Pancreas (tissue), 10 donors: ENCODE measurements at regions not wholly inside any gene's neighbourhood (a gene's known extent, or its start where the extent isn't known, plus 50 kb on each side); places are given as distances from the start of the nearest gene placed in this dataset.
"Not testable (repeated sequence)": the region's sequence is repeated elsewhere in the genome, so short reads cannot be mapped to it uniquely, and the experiment has no call there.

ENCODE experiments used
- ATAC-seq, 4 donors: fragments of 200-7000 bp; cut with Tn5 transposase; one replicate each; pipeline versions ENCODE4 v1.8.0 to v1.9.1; 2020; ENCODE audit warnings: mild to moderate bottlenecking in 4 of 4, moderate library complexity in 4 of 4
- DNase-seq, 6 donors: peaks; one replicate each; pipeline ENCODE4 v3.0.0-alpha.2; 2020
- FAIRE-seq: peaks from 2 replicates; lab custom pipeline; 2012; peaks lifted over from hg19 to GRCh38; lab: Jason Lieb, UNC
- H3K27ac ChIP-seq, 4 donors: fragments of 200-600 bp; sonication (generic); 1 replicate in 3 of 4; 2 replicates in 1 of 4; pipeline versions ENCODE4 v1.5.0 to v1.8.0; 2020
- H3K27me3 ChIP-seq, 4 donors: fragments of 200-600 bp; one replicate each; pipeline ENCODE4 v1.8.0; 2021
- H3K36me3 ChIP-seq, 3 donors: fragments of 200-600 bp; sonication (generic) in 1 of 3; one replicate each; pipeline versions ENCODE4 v1.5.0 to v1.8.0; 2020 to 2021
- H3K4me1 ChIP-seq, 3 donors: fragments of 200-600 bp; one replicate each; pipeline ENCODE4 v1.8.0; 2021
- H3K4me3 ChIP-seq, 4 donors: fragments of 200-600 bp; sonication (generic) in 2 of 4; one replicate each; pipeline versions ENCODE4 v1.5.0 to v1.8.0; 2020 to 2021
- H3K9me3 ChIP-seq, 4 donors: fragments of 200-600 bp; one replicate each; pipeline ENCODE4 v1.8.0; 2021
- CTCF ChIP-seq, 4 donors: fragments of 200-600 bp; sonication (generic) in 3 of 4; IDR thresholded peaks; one replicate each; pipeline versions ENCODE4 v1.5.0 to v1.8.0; 2021; ENCODE audit warnings: antibody characterized with exemption in 4 of 4
- WGBS, 2 donors: extraction: QIAGEN DNeasy Blood & Tissue Kit; methylation state at CpG; one replicate each; pipeline ENCODE4 v1.1.7; 2013; 5-methylcytosine and 5-hydroxymethylcytosine counted together
- intact Hi-C, 3 donors: fragments of 100-400 bp; cut with DNase I; formaldehyde crosslinking; loops; one replicate each; pipeline versions ENCODE4 v1.11.1 to v1.14.2; 2022
- donor health status: healthy with polysubstance abuse.
- donor health status: DM: no; HTN: no; CAD: no; lungs with moderate emphysema.
- donor health status: DM: no; HTN: no; CAD: no.
- donor health status: control.
- donor health status: control.
- donor health status: Bipolar disorder and iron deficiency.
- donor health status: DM: yes; HTN: yes; CAD: no.
- donor health status: DM: no; HTN: no; CAD: no.
- donor health status: DM: no; HTN: no; CAD: no.
- donor health status: DM: yes; HTN: yes; CAD: no.

GRCh38 chr22:16665610-16666009 is 73.0 kb upstream of the CCT8L2 start:
- H3K36me3 ChIP-seq, FAIRE-seq, DNase-seq, H3K27ac ChIP-seq, H3K4me3 ChIP-seq, H3K9me3 ChIP-seq, intact Hi-C loops, H3K27me3 ChIP-seq, H3K4me1 ChIP-seq, ATAC-seq: not testable (repeated sequence)
- 15 to 24% methylated on average over 2 of the region's 2 CpGs for WGBS, 2 donors

GRCh38 chr22:16662330-16662729 is 69.7 kb upstream of the CCT8L2 start:
- DNase-seq, intact Hi-C loops, H3K9me3 ChIP-seq, ATAC-seq, H3K4me3 ChIP-seq, H3K27me3 ChIP-seq, FAIRE-seq, H3K36me3 ChIP-seq, H3K27ac ChIP-seq, H3K4me1 ChIP-seq: not testable (repeated sequence)
- WGBS, 2 donors: 47 to 60% methylated on average over 2 of the region's 2 CpGs

- DNase-seq, H3K27me3 ChIP-seq, ATAC-seq, H3K9me3 ChIP-seq, H3K4me1 ChIP-seq, FAIRE-seq, intact Hi-C loops, H3K27ac ChIP-seq, H3K36me3 ChIP-seq, H3K4me3 ChIP-seq: not testable (repeated sequence)
- WGBS, 2 donors: 65 to 77% methylated on average over 7 to 8 of the region's 8 CpGs
These were observed 68.4 kb upstream of the CCT8L2 start for GRCh38 chr22:16660989-16661388.

GRCh38 chr22:16660570-16660969 is 68.0 kb upstream of the CCT8L2 start:
- not testable (repeated sequence) for FAIRE-seq

DNA sequence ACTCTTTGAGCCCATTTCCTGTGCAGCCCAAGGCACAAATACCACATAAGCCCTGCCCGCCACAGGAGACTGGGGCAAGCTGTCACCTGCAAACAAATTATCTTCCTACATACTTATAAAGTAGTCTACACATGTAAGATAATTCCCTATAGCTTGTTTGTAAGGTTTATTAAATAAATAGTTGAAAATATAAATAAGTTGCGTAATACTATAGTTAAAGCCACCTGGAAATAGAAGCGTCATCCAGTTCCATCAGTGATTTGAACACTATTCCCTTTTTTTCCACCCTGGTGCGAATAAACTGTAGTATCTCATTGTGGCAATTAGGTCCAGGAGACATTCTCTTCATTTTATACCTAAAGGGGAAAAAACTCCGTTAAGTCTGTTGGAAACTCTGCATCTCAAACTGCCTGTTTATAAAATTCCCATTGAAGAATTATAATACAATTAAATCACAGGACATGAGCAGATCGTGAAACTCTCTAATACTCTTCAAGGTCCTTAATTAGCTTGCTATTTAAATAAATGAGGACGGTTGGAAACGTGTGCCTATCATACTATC is 66.7 kb upstream of the CCT8L2 start:
- intact Hi-C loops, ATAC-seq, DNase-seq, H3K4me1 ChIP-seq, H3K9me3 ChIP-seq, H3K27ac ChIP-seq, H3K27me3 ChIP-seq, H3K4me3 ChIP-seq, FAIRE-seq, H3K36me3 ChIP-seq: not testable (repeated sequence)
- 63 to 79% methylated on average over 8 of the region's 8 CpGs for WGBS, 2 donors

More at GRCh38 chr22:16660570-16660969, 68.0 kb upstream of the CCT8L2 start:
- H3K36me3 ChIP-seq, H3K9me3 ChIP-seq, H3K4me1 ChIP-seq, intact Hi-C loops, DNase-seq, H3K27ac ChIP-seq, H3K4me3 ChIP-seq, ATAC-seq, H3K27me3 ChIP-seq: not testable (repeated sequence)
- 75 to 92% methylated on average over 13 of the region's 13 CpGs for WGBS, 2 donors

DNA sequence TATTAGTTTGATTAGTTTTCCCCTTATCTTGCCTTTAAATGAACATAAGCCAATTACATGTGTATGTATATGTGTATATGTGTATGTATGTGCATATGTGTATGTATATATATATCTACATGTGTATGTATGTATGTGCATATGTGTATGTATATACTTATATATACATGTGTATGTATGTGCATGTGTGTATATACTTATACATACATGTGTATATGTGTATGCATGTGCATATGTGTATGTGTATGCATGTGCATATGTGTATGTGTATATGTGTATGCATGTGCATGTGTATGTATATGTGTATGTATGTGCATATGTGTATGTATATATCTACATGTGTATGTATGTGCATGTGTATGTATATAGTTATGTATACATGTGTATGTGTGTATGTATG is 65.5 kb upstream of the CCT8L2 start:
- ATAC-seq (no peak), DNase-seq (no peak), FAIRE-seq (no peak)
- Histone ChIP-seq H3K4me1 (no peaks in the 10 kb centered on the region), H3K9me3 (no peaks in the 10 kb centered on the region), H3K4me3 (no peak overlapping the region), H3K27me3 (no peaks in the 10 kb centered on the region), H3K27ac (no peak overlapping the region), H3K36me3 (no peaks in the 10 kb centered on the region)
- intact Hi-C loops: no loop called here
- TF ChIP-seq CTCF (IDR thresholded peaks at IDR 0.05): no peak

DNA sequence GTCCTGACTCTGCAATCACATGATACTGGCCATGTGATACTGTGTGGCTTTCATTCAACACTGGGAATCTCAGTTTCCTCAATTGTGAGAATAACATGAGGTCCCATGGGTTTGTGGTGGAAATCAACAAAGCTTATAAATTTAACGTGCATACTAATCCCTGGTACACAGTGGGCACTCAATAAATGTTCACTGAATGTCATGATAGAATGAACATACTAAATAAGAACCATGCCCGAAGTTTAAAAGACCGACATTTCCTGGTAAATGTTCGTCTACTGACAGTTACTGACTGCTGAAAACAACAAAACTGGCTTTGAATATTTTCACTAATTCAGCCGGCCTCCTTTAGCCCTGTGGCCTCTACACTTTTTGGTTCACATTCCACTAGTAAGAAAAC is 62.3 kb upstream of the CCT8L2 start:
- Histone ChIP-seq H3K27me3 (no peaks in the 10 kb centered on the region), H3K27ac (no peak overlapping the region), H3K9me3 (no peaks in the 10 kb centered on the region), H3K4me3 (no peak overlapping the region), H3K4me1 (no peaks in the 10 kb centered on the region), H3K36me3 (no peaks in the 10 kb centered on the region)
- DNase-seq (no peak), FAIRE-seq (no peak), ATAC-seq (no peak)
- TF ChIP-seq CTCF (IDR thresholded peaks at IDR 0.05): no peak
- 52 to 68% methylated on average over 5 of the region's 5 CpGs for WGBS, 2 donors
- intact Hi-C loops: no loop called here

DNA sequence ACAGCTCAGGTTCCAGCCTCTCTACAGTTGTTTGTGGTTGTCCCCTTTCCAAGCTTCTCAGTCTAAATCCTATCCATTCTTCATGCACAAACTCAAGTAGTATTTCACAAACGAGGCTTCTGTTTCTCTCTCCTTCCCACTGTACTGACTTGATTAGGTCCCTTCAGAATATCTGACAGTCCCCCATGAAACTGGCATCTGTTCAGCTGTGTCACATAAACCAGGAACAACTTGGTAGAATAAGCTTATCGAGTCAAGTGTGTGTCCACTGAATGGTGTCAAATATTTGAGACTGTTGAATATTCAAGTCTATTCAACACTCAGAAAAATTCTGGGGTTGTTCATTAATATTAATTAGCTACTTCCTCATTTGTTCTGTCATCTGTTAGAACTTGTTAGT is 61.7 kb upstream of the CCT8L2 start:
- H3K36me3 ChIP-seq, DNase-seq, FAIRE-seq, intact Hi-C loops, H3K27ac ChIP-seq, H3K4me3 ChIP-seq, H3K4me1 ChIP-seq, H3K9me3 ChIP-seq, H3K27me3 ChIP-seq, ATAC-seq: not testable (repeated sequence)
- WGBS, 2 donors: 43 to 47% methylated on average over 2 of the region's 2 CpGs

DNA sequence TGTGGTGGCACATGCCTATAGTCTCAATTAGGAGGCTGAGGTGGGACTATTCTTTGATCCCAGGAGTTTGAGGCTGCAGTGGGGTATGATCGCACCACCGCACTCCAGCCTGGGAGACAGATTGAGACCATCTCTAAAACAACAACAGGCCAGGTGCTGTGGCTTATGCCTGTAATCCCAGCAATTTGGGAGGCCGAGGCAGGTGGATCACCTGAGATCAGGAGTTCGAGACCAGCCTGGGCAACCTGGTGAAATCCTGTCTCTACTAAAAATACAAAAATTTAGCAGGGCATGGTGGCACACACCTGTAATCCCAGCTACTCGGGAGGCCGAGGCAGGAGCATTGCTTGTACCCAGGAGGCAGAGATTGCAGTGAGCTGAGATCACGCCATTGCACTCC is 60.6 kb upstream of the CCT8L2 start:
- FAIRE-seq, ATAC-seq, H3K4me3 ChIP-seq, H3K36me3 ChIP-seq, H3K9me3 ChIP-seq, H3K27ac ChIP-seq, DNase-seq, H3K4me1 ChIP-seq, intact Hi-C loops, H3K27me3 ChIP-seq: not testable (repeated sequence)
- WGBS, 2 donors: 58 to 68% methylated on average over 7 of the region's 7 CpGs
